NCI-H2107 treated with DMSO at 0.1 percent for 48 hours (cell line): ENCODE measurements at regions not wholly inside any gene's neighbourhood (a gene's known extent, or its start where the extent isn't known, plus 50 kb on each side); places are given as distances from the start of the nearest gene placed in this dataset.

Experiments
- DNase-seq: peaks from one replicate; lab custom pipeline; 2025; ENCODE audit not compliant: unreplicated experiment; lab: John Stamatoyannopoulos, UW

GRCh38 chr6:54440549-54440948 is 132.3 kb downstream of the TINAG start:
- DNase-seq = no peak

DNA sequence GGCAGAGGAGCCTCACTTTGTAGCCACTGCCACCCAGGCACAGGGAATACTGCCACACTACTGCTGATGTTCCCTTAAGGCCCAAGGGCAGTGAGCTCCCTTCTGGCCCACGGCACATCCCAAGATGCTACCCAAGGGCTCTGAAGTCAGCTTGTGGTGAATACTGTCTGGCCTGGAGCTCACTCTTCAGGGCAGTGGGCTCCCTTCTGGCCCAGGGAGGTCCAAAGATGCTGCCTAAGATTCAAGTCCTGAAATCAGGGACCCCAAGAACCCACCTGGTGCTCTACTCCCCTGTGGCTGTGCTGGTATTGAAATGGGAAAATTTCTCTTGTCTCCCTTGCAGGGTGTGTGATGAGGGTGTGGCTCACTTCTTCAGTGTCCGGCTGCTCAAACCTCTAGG is 132.8 kb downstream of the TINAG start:
- DNase-seq = no peak

DNA sequence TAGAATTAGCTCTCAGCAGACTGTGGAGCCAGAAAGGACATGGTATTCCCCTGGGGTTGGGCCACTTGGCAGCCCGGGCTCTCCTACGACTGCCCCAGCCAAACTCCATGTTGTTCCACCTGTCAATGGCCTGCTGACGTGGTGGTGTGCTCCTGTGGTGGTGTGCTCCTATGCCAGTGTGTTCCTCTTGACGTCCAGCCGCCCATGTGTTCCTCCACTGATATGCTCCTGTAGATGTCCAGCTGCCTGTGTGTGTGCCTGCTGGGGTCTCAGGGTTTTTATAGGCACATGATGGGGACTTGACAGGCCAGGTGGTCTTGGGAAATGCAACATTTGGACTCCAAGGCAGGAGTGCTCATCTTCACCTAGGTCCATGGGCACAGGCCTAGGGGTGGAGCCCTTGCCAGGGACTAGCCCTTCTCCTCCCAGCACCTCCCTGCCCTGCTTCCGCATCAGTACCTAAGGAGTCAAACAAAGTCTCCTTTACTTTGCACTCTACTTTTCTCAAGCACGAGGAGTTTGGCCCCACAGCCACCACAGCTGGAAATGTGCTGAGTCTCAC is 133.5 kb downstream of the TINAG start:
- DNase-seq = no peak

DNA sequence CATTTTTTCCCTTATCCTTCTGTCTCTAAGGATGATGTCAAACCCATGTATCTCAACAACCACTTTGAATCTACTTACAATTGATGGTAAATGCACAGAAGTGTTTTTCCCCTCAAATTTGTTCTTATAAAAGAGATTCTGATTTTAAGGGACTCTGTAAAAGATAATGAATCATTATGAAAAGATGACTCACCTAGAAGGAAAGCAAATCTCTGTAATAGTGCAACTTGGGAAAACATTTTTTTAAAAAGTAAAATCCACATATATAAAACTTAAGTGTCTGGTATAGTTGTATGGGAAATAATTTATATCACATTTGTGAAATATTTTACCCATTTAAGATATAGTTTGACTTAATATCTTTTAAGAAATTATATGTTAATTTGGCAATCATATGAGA is 137.0 kb downstream of the TINAG start:
- no peak for DNase-seq

DNA sequence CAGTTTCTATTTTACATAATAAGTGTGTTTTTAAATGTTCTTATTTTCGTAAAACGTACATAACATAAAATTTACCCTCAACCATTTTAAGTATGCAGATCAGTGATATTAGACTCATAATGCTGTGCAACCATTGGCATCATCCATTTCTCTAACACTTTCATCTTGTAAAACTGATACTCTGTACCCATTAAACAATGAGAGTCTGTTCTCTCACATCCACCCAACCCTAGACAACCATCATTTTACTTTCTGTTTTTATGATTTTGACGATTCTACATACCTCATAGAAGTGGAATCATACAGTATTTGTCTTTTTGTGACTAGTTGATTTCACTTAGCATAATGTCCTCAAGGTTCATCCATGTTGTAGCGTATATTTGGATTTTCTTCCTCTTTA is 140.4 kb downstream of the TINAG start:
- DNase-seq = no peak

- DNase-seq = no peak
Measured at GRCh38 chr6:54451516-54451915, 143.3 kb downstream of the TINAG start.

DNA sequence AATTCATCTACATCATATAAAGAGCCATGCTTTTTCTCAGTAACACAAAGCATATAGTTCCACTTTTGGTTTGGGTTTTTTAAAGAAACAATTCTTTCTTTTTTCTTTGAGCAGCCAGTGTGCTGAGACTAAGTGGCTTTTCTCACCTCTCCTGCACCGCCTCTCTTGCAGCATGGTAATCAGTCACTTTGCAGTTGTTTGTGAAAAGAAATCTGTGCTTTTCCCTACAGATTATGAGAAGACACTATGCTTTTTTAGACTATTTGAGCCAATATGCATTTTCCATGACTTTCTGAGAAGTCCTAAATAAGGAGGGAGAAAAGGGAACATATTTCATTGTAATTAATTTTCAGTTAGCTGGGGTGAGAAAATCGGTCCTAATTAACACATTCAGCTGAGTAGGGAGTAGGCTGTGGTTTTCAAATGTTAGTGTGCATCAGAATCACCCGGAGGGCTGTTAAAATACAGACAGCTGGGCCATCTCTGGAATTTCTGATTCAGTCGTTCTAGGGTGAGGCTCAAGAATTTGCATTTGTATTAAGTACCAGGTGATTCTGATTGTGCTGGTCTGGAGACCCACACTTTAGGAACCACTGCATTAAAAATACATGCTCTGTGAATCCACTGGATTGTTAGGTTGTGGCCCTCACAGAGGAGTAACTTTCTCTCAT is 155.2 kb downstream of the TINAG start:
- DNase-seq = no peak

- DNase-seq = no peak
Measured at GRCh38 chr6:54465649-54466300, 157.5 kb downstream of the TINAG start.

- no peak for DNase-seq
Measured at GRCh38 chr6:54467384-54467783, 159.1 kb downstream of the TINAG start.

DNA sequence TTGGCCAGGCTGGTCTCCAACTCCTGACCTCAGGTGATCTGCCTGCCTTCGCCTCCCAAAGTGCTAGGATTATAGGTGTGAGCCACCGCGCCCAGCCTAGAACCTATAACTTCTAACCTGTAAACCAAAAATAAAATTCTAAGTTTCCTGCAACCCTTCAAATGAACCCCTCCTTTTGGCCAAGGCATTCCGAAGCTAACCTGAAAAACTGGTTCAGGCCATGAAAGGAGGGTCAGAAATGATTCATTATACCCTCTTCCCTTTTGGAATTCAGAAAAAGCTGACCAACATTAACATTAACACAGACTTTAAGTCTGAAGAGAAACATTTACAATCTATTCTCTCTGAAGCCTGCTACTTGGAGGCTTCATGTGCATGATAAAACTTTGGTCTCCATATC is 165.1 kb downstream of the TINAG start:
- no peak for DNase-seq

GRCh38 chr6:54474898-54475297 is 166.7 kb downstream of the TINAG start:
- DNase-seq = no peak

GRCh38 chr6:54481091-54481490 is 172.8 kb downstream of the TINAG start:
- no peak for DNase-seq

- DNase-seq = no peak
Measured at GRCh38 chr6:54491431-54491830, 183.2 kb downstream of the TINAG start.

GRCh38 chr6:54493138-54493537 is 184.9 kb downstream of the TINAG start:
- DNase-seq = no peak

DNA sequence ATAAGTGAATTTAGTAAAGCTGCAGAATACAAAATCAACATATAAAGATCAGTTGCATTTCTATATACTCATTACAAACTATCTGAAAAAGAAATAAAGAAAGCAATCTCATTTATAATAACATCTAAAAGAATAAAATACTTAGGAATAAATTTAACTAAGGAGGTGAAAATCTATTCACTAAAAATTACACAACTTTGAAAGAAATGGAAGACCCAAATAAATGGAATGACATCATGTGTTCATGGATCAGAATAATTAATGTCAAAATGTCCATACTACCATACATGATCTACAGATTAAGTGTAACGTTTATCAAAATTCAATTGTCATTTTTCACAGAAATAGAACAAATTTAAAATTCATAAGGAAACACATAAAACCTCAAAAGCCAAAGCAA is 194.9 kb downstream of the TINAG start:
- no peak for DNase-seq

DNA sequence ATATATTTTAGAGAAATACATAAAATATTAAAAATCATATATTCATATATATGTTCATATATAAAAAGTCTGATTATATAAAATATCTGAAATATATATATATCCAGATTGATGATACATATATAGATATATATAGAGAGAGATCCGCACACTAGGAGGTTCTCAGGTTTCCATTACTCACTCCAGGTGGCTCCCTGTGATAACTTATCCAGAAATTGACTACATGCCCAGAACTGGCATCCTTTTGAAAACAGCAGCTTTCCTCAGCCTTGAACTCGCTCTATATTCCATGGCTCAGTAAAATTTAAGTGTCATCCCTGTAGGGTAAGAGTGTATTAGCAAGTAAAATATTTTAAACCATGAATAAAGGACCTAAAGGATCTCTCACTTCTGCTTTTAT is 206.8 kb downstream of the TINAG start:
- no peak for DNase-seq

DNA sequence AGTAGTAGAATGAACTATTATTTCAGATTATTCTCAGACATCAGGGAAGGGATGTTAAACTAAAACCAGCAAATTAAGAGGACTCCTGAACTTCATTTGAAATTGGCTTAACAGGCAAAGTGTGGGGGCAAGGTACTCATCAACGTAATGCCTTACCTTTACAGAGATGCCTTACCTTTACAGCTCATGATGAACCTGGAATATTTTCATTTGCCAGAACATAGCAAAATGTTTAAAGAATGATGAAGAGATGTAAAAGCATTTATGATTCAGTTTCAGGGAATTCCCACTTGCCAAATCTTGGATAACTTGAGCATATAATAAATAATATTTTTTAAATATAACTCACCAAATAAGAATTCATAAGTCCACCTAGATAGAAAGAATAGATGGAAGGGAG is 207.5 kb downstream of the TINAG start:
- DNase-seq = no peak

- no peak for DNase-seq
Measured at GRCh38 chr6:54516321-54516720, 208.1 kb downstream of the TINAG start.

GRCh38 chr6:54519161-54519560 is 210.9 kb downstream of the TINAG start:
- no peak for DNase-seq

DNA sequence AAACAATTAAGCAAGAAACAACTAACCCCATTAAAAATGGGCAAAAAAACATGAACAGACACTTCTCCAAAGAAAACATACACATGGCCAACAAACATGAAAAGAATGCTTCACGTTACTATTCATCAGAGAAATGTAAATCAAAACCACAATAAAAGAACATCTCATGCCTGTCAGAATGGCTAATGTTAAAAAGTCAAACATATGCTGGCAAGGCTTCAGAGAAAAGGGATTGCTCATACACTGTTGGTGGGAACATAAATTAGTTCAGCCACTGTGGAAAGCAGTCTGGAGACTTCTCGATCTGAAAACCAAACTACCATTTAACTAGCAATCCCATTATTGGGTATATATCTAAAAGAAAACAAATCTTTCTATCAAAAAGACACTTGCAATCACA is 217.5 kb downstream of the TINAG start:
- DNase-seq = no peak

GRCh38 chr6:54533567-54533966 is 225.3 kb downstream of the TINAG start:
- no peak for DNase-seq

DNA sequence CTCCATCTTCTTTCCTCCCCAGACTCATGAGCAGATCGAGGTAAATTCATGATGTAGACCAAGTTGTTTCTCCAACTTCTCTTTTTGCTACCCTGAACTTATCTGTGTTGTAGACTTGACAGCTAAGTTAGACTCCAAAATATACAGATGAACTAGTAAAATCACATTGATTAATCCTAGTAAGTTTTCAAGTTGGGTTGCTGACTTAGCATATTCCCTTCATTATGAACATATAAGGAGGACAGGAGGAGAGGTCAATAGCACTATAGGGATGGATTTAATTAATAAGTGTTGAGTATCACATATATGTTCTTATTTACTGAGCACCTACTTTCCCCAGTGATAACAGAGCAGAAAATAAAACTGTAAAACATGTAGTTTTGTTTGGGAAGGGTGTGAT is 227.3 kb downstream of the TINAG start:
- no peak for DNase-seq

GRCh38 chr6:54541541-54541940 is 233.3 kb downstream of the TINAG start:
- DNase-seq = no peak
